Neural progenitor cell (in vitro differentiated cells): ENCODE measurements at regions not wholly inside any gene's neighbourhood (a gene's known extent, or its start where the extent isn't known, plus 50 kb on each side); places are given as distances from the start of the nearest gene placed in this dataset.
"Not testable (repeated sequence)": the region's sequence is repeated elsewhere in the genome, so short reads cannot be mapped to it uniquely, and the experiment has no call there.

Experiments used
- EZH2 ChIP-seq: fragments of 200-600 bp; sonication (generic); IDR thresholded peaks from 2 replicates; pipeline ENCODE4 v1.6.1; 2017; ENCODE audit warnings: antibody characterized with exemption, mild to moderate bottlenecking, moderate library complexity
- EZH2phosphoT487 ChIP-seq: fragments of 200-600 bp; sonication (generic); IDR thresholded peaks from 2 replicates; pipeline ENCODE4 v1.6.1; 2017; ENCODE audit warnings: antibody characterized with exemption
- TF ChIP-seq, protein P1 (sequence below): fragments of 200-600 bp; sonication (generic); IDR thresholded peaks from 2 replicates; pipeline ENCODE4 v1.5.1; 2017; ENCODE audit warnings: antibody characterized with exemption, mild to moderate bottlenecking

DNA sequence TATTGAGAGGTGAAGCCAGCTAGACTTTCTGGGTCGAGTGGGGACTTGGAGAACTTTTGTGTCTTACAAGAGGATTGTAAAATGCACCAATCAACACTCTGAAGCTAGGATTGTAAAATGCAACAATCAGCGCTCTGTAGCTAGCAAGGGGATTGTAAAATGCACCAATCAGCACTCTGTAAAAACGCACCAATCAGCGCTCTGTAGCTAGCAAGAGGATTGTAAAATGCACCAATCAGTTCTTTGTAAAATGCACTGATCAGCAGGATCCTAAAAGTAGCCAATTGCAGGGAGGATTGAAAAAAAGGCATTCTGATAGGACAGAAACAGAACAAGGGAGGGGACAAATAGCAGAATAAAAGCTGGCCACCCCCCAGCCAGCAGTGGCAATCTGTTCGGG, 68.1 kb upstream of the BOD1 start:
- TF ChIP-seq, protein P1, sequence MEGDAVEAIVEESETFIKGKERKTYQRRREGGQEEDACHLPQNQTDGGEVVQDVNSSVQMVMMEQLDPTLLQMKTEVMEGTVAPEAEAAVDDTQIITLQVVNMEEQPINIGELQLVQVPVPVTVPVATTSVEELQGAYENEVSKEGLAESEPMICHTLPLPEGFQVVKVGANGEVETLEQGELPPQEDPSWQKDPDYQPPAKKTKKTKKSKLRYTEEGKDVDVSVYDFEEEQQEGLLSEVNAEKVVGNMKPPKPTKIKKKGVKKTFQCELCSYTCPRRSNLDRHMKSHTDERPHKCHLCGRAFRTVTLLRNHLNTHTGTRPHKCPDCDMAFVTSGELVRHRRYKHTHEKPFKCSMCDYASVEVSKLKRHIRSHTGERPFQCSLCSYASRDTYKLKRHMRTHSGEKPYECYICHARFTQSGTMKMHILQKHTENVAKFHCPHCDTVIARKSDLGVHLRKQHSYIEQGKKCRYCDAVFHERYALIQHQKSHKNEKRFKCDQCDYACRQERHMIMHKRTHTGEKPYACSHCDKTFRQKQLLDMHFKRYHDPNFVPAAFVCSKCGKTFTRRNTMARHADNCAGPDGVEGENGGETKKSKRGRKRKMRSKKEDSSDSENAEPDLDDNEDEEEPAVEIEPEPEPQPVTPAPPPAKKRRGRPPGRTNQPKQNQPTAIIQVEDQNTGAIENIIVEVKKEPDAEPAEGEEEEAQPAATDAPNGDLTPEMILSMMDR = not testable (repeated sequence)
- not testable (repeated sequence) for TF ChIP-seq EZH2phosphoT487, EZH2
